Stimulated activated CD8-positive, alpha-beta memory T cell treated with anti-CD3 and anti-CD28 coated beads, Interleukin-4, amount 100 ng/mL, for 48 hours (primary cell): ENCODE measurements at regions not wholly inside any gene's neighbourhood (a gene's known extent, or its start where the extent isn't known, plus 50 kb on each side); places are given as distances from the start of the nearest gene placed in this dataset.
"Not testable (repeated sequence)": the region's sequence is repeated elsewhere in the genome, so short reads cannot be mapped to it uniquely, and the experiment has no call there.

Experiments
- DNase-seq: peaks from one replicate; pipeline ENCODE4 v3.0.0-alpha.2; 2020

DNA sequence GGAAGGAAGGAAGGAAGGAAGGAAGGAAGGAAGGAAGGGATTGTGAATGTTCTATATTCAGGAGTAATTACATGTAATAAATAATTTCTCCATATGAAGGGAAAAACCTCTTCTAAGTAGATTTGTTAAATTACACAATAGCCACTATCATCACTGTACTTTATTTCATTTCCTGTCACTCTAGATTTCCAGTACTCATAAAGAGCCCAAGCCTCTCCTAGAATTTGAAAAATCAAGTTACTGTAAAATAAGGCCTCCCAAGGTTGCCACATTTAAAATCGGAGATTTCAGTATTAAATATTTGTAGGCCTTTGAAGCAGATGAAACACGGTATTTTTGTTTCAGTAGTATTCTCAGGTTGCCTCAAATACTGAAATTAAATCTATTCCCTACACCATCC is 499.0 kb downstream of the CDH10 start:
- DNase-seq, result no peak

- DNase-seq, result no peak
Observed at GRCh38 chr5:24161559-24161958, 483.2 kb downstream of the CDH10 start.

- no peak for DNase-seq
Observed at GRCh38 chr5:24162343-24162742, 482.4 kb downstream of the CDH10 start.

DNA sequence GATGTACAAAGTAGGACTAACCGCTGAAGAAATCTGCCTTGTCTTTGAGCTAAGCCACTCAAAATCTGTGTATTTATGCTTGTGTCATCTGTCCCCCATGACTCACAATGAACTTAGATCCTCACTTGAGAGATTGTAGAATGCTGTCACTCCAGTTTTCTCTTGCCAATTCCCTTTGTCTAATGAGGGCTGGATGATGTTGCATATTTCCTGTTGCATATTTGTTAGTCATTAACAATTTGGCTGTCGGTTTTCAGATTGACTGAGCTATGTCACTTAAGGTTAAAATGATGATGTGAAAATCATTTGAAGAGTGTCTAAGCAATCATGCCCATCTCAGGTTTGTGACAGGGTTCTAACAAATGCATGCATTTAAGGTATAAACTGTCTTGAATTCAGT is 481.7 kb downstream of the CDH10 start:
- DNase-seq, result no peak

- DNase-seq, result no peak
Observed at GRCh38 chr5:24167806-24168205, 477.0 kb downstream of the CDH10 start.

- DNase-seq, result no peak
Observed at GRCh38 chr5:24170026-24170425, 474.8 kb downstream of the CDH10 start.

GRCh38 chr5:24170930-24171329 is 473.8 kb downstream of the CDH10 start:
- not testable (repeated sequence) for DNase-seq

DNA sequence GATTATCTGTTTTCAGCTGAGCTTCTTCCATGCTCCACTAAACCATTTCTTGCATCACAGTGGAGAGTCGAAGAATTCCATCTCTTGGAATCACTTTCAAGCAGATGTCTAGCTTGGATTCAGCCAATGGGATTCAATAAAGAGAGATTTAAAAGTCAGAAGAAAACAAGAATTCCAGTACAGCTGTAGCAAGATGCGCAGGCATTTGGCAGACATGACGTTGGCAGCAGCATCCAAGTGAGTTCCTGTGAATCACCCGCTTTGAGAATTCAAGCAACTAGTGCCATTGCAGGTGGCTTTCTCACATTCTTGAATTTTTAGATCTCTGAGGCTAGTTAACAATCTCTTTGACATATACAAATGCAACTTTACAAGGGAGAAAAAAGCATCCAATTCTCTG is 467.0 kb downstream of the CDH10 start:
- DNase-seq, result no peak

DNA sequence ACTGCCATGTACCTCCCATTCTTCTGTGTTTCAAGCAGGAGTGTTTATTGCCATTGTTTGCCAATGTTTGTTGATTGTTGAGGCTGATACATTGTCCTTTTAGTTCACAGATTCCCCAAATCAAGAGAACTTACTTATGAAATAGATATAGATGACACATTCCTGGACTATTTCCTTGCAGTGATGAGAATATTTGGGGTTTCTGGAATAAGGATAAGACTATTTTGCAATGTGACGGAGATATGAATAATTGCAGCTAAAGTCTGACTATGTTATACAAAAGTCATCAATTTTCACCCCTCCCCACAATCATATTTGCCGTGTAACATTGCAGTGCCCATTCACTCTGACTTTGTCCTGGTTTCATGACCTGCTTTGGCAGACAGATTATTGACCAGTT is 460.8 kb downstream of the CDH10 start:
- no peak for DNase-seq

DNA sequence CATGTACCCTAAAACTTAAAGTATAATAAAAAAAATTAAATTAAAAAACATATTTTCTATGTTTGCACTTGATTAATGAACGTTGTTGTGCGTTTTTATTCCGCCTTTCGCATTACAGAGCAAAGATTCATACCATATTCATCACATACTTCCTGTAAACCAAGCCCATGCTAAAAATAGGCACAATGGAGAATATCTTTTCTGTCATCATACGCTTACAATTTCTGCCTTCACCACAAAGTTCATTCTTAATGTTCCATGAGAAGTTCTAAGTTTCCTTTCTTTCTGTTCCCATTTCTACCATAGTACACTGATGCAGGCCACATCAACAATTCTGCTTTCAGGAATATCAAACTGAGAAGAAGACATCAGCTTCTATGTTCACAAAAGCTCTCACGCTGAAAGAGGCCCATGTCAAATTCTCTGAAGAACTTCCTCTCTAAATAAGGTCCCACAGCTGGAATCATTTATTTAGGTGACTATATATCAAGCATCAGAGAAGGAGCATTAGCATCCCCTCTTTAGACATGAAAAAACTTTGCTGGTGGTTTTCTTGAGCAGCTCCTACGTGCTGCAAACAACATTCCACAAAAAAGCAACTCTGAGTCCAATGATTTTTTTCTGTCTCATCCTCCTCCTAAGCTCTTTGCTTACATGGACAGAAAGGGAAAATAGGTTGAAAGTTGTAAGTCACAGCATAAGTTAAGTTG is 456.4 kb downstream of the CDH10 start:
- no peak for DNase-seq

- no peak for DNase-seq
Observed at GRCh38 chr5:24196789-24197188, 448.0 kb downstream of the CDH10 start.

DNA sequence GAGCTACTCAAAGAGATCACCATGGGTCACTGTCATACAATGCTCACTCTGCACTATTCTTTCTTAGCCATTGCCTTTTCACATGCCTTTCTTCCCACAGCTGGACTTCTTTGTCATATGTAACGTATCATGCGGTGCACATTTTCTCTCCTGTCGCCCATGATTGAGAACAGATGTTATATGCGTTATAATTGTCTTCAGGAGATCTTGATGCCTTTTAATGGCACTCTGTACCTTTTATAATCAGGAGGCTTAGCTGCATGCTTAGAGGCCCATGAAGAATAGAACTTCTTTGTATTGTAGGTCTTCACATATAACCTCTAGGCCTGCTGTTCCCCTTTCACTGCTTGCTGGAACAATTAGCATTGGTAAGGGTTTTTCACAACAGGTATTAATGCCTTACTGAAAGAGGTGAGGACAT is 436.1 kb downstream of the CDH10 start:
- DNase-seq, result no peak

GRCh38 chr5:24215114-24215513 is 429.7 kb downstream of the CDH10 start:
- no peak for DNase-seq

DNA sequence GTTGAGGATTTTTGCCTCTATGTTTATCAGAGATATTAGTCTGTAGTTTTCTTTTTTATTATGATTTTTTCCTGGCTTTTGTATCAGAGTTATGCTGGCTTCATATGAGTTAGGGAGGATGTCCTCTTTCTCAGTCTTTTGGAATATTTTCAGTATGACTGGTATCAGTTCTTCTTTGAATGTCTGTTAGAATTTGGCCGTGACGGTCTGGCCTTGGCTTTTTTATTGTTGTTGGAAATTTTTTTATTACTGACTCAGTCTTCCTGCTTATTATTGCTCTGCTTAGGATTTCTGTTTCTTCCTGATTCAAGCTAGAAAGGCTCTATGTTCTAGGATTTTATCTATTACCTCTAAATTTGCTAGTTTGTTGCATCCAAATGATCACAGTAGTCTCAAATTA is 421.9 kb downstream of the CDH10 start:
- no peak for DNase-seq

GRCh38 chr5:24225051-24225450 is 419.7 kb downstream of the CDH10 start:
- no peak for DNase-seq

GRCh38 chr5:24226479-24226878 is 418.3 kb downstream of the CDH10 start:
- DNase-seq, result no peak

DNA sequence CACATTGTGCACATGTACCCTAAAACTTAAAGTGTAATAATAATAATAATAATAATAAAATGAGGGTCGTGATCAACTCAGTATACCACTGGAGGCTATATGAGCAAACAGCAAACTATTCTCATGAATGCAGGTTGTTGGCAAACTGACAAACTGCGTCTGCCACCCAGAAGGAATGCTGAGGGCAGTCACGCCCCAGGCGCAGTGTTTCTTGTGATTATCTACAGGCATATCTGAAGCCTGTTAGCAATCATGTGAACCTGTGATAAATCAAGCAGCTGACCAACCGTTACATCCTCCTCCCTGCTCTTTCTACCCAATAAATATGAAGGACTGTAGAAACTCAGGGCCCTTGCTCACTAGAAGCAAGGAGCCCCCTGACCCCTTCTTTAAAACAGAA is 416.9 kb downstream of the CDH10 start:
- DNase-seq, result not testable (repeated sequence)

DNA sequence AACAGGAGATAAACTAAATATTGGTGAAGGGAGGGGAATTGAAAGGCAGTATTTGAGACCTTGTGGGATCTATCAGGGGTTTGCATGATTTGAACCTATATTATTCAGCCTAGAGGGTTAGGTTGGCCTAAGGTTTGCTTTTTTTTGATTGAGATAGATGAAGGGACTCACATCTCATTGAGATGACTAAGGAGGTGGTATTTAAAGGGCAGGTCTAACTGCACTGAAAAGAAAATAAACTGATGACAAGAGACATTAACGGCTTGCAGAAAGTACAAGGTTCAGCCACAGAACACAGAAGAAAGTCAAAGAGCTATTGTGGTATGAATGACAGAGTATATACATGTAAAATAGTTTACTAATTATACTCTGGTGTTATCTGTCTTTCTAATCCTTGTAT is 412.7 kb downstream of the CDH10 start:
- no peak for DNase-seq

- no peak for DNase-seq
Observed at GRCh38 chr5:24232929-24233498, 411.8 kb downstream of the CDH10 start.

DNA sequence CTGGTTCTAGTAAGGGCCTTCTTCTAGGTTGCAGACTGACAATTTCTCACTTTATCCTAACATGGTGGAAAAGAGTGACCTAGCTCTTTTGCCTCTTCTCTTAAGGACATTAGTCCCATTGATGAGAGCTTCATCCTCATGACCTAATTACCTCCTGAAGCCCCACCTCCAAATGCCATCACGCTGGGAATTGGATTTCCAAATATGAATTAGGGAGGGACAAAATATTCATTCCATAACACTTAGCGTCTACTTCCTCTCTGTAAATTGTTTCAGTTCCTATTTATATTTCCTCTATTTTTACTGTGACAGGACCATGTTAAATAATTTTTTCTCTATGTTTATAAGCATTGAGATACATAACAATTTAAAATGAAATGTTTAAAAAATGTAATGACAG is 408.8 kb downstream of the CDH10 start:
- no peak for DNase-seq

DNA sequence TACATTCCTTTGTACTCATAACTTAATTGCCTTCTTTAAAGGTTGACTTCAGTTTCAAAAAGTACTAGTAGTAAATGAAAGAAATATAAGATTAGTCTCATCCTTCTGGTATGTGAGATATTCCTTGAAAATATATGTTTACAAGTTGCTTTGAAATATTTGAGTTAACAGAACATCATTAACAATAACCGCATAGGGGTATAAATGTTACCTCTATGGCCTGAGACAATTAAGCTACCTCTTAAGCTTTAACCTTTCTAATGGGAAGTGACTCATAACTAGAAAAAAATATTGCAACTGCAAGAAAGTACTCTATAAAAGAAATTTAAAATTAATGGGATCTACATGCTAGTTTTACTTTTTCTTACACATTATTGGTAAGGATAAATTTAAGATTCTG is 399.0 kb downstream of the CDH10 start:
- no peak for DNase-seq

- no peak for DNase-seq
Observed at GRCh38 chr5:24264547-24264946, 380.2 kb downstream of the CDH10 start.

DNA sequence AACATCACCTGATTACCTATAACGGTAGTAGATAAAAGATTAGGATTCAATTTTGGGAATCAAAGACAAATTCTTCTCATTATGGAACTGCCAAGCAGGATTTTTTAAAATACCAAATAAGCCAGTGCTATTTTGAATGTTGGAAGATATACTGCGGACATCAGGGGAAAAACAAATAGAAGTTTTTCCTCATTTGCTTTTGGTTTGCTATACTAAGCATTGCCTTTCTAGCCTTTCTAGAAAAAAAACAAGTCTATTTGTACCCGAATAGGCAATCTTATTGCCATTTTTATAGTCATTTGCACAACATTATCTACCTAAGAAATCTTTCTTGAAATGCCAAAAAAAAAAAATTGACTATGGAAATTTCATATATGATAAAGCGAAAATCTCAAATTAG is 379.5 kb downstream of the CDH10 start:
- DNase-seq, result no peak

- DNase-seq, result no peak
Observed at GRCh38 chr5:24268482-24269056, 376.2 kb downstream of the CDH10 start.

- DNase-seq, result not testable (repeated sequence)
Observed at GRCh38 chr5:24271702-24272118, 373.1 kb downstream of the CDH10 start.
